ENCODE measurements at regions not wholly inside any gene's neighbourhood (a gene's known extent, or its start where the extent isn't known, plus 50 kb on each side); places are given as distances from the start of the nearest gene placed in this dataset.

- FAIRE-seq (no peak), DNase-seq (ENCODE audit: low spot score) (no peak)
Observed at GRCh38 chr6:16976385-16977183, 125.3 kb upstream of the STMND1 start.

- FAIRE-seq, result no peak
- no peak for DNase-seq (ENCODE audit: low spot score)
Observed at GRCh38 chr6:16974704-16975359, 127.0 kb upstream of the STMND1 start.

- DNase-seq (ENCODE audit: low spot score) (no peak), FAIRE-seq (no peak)
Observed at GRCh38 chr6:16974387-16974673, 127.5 kb upstream of the STMND1 start.

- no peak for FAIRE-seq
- DNase-seq (ENCODE audit: low spot score), result no peak
Observed at GRCh38 chr6:16973545-16974386, 128.1 kb upstream of the STMND1 start.

GRCh38 chr6:16973051-16973450 lies 128.8 kb upstream of the STMND1 start:
- FAIRE-seq, result no peak
- no peak for DNase-seq (ENCODE audit: low spot score)

- DNase-seq (ENCODE audit: low spot score) (no peak), FAIRE-seq (no peak)
Observed at GRCh38 chr6:16972535-16972934, 129.3 kb upstream of the STMND1 start.

- FAIRE-seq (no peak), DNase-seq (ENCODE audit: low spot score) (no peak)
Observed at GRCh38 chr6:16969699-16970655, 131.9 kb upstream of the STMND1 start.

- FAIRE-seq (no peak), DNase-seq (ENCODE audit: low spot score) (no peak)
Observed at GRCh38 chr6:16968101-16968500, 133.7 kb upstream of the STMND1 start.

GRCh38 chr6:16967470-16967817 lies 134.4 kb upstream of the STMND1 start:
- DNase-seq (ENCODE audit: low spot score), result no peak
- FAIRE-seq, result no peak

GRCh38 chr6:16966791-16967469 lies 134.9 kb upstream of the STMND1 start:
- DNase-seq (ENCODE audit: low spot score) (no peak), FAIRE-seq (no peak)

GRCh38 chr6:16965689-16966088 lies 136.2 kb upstream of the STMND1 start:
- DNase-seq (ENCODE audit: low spot score) (no peak), FAIRE-seq (no peak)

GRCh38 chr6:16964553-16965499 lies 137.0 kb upstream of the STMND1 start:
- DNase-seq (ENCODE audit: low spot score) (peak; percentile 76), FAIRE-seq (no peak)

GRCh38 chr6:16961577-16961976 lies 140.3 kb upstream of the STMND1 start:
- FAIRE-seq (no peak), DNase-seq (ENCODE audit: low spot score) (no peak)

GRCh38 chr6:16959789-16960188 lies 142.1 kb upstream of the STMND1 start:
- DNase-seq (ENCODE audit: low spot score) (no peak), FAIRE-seq (no peak)

GRCh38 chr6:16956361-16956760 lies 145.5 kb upstream of the STMND1 start:
- FAIRE-seq, result no peak
- DNase-seq (ENCODE audit: low spot score), result no peak

- DNase-seq (ENCODE audit: low spot score), result no peak
- FAIRE-seq, result no peak
Observed at GRCh38 chr6:16955899-16956298, 146.0 kb upstream of the STMND1 start.

- no peak for FAIRE-seq
- DNase-seq (ENCODE audit: low spot score), result no peak
Observed at GRCh38 chr6:16953905-16954304, 147.9 kb upstream of the STMND1 start.

- DNase-seq (ENCODE audit: low spot score), result no peak
- no peak for FAIRE-seq
Observed at GRCh38 chr6:16953446-16953845, 148.4 kb upstream of the STMND1 start.

- DNase-seq (ENCODE audit: low spot score) (no peak), FAIRE-seq (no peak)
Observed at GRCh38 chr6:16950825-16951495, 150.9 kb upstream of the STMND1 start.

All from urothelium cell line (cell line).